Endothelial cell (in vitro differentiated cells): ENCODE measurements at regions not wholly inside any gene's neighbourhood (a gene's known extent, or its start where the extent isn't known, plus 50 kb on each side); places are given as distances from the start of the nearest gene placed in this dataset.
"Not testable (repeated sequence)": the region's sequence is repeated elsewhere in the genome, so short reads cannot be mapped to it uniquely, and the experiment has no call there.

Experiments
- DNase-seq: peaks from one replicate; pipeline ENCODE4 v3.0.0; 2021; ENCODE audit warnings: low spot score
- H3K27ac Mint-ChIP-seq: one replicate; pipeline ENCODE4 v1.8.0; 2021; ENCODE audit warnings: mixed read lengths, inconsistent platforms; ENCODE audit not compliant: unreplicated experiment
- H3K27me3 Mint-ChIP-seq: one replicate; pipeline ENCODE4 v1.8.0; 2021; ENCODE audit warnings: mild to moderate bottlenecking, moderate library complexity, mixed read lengths, inconsistent platforms; ENCODE audit not compliant: unreplicated experiment
- H3K36me3 Mint-ChIP-seq: one replicate; pipeline ENCODE4 v1.8.0; 2021; ENCODE audit warnings: mild to moderate bottlenecking, low read depth, mixed read lengths, inconsistent platforms; ENCODE audit not compliant: unreplicated experiment
- H3K4me1 Mint-ChIP-seq: one replicate; pipeline ENCODE4 v1.8.0; 2021; ENCODE audit warnings: mild to moderate bottlenecking, mixed read lengths, inconsistent platforms; ENCODE audit not compliant: unreplicated experiment
- H3K4me3 Mint-ChIP-seq: one replicate; pipeline ENCODE4 v1.8.0; 2021; ENCODE audit warnings: mild to moderate bottlenecking, mixed read lengths, inconsistent platforms; ENCODE audit not compliant: unreplicated experiment
- H3K9me3 Mint-ChIP-seq: one replicate; pipeline ENCODE4 v1.8.0; 2021; ENCODE audit warnings: mixed read lengths, inconsistent platforms; ENCODE audit not compliant: unreplicated experiment
- TF ChIP-seq, protein P1 (sequence below): fragments of 200-600 bp; sonication (generic); IDR thresholded peaks from one replicate; pipeline ENCODE4 v1.5.0; 2021; ENCODE audit warnings: antibody characterized with exemption; ENCODE audit not compliant: unreplicated experiment

DNA sequence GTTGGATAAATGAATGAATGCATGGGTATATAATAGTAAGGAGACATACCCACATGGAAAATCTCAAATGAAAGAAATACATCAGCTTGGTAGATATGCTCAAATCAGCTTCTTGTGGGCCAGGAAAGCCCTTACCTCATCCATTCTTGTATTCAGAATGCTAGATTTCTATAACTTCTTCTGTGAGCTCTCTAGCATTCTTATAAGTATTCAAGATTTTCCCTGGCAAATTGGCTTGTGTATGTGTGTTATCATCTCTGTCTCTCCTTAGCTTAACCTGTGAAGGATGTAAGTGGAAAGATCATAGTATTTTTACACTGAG lies 100.8 kb downstream of the OR2B2 start:
- Mint-ChIP-seq H3K4me3 (peak overlapping the region; percentile 93), H3K36me3 (no peaks in the 10 kb centered on the region), H3K27ac (peak overlapping the region; percentile 78), H3K9me3 (no peaks in the 10 kb centered on the region), H3K27me3 (peaks cover 11% of the 10 kb centered on the region), H3K4me1 (peaks cover 30% of the 10 kb centered on the region)
- DNase-seq, result no peak
- TF ChIP-seq, protein P1, sequence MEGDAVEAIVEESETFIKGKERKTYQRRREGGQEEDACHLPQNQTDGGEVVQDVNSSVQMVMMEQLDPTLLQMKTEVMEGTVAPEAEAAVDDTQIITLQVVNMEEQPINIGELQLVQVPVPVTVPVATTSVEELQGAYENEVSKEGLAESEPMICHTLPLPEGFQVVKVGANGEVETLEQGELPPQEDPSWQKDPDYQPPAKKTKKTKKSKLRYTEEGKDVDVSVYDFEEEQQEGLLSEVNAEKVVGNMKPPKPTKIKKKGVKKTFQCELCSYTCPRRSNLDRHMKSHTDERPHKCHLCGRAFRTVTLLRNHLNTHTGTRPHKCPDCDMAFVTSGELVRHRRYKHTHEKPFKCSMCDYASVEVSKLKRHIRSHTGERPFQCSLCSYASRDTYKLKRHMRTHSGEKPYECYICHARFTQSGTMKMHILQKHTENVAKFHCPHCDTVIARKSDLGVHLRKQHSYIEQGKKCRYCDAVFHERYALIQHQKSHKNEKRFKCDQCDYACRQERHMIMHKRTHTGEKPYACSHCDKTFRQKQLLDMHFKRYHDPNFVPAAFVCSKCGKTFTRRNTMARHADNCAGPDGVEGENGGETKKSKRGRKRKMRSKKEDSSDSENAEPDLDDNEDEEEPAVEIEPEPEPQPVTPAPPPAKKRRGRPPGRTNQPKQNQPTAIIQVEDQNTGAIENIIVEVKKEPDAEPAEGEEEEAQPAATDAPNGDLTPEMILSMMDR, result no peak

DNA sequence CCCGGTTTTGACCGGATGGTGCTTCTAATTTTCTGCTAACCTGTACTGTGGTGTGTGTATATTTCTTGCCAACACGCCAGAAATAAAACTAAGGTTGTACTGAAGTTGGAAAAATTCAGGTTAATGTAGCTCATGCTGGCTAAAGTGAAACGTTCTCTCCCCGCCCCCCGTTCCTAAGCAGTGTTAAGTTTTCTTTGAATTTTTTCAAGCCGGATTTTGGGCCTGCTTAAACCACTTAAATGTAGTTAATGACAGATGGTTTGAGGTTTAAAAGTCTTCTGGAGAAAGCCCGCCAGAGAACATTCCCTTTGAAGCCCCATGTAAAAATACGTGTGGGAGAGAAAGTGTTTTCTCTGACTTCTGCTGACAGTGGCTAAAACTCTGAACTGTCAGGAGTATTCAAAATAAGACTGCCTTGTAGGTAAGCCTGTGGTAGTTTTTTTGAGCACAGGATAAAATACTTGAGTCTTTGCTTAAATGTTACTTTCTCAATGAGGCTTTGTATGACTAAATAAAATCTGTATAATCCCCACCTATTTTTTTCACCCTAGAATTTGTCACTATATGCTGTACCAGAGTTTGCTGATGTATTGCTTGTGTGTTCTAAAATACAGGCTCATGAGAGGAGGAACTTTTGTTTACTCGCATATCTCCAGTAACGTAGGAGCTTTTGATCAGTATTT lies 101.3 kb downstream of the OR2B2 start:
- Mint-ChIP-seq H3K4me3 (peak overlapping the region; percentile 93), H3K36me3 (no peaks in the 10 kb centered on the region), H3K9me3 (no peaks in the 10 kb centered on the region), H3K4me1 (peaks cover 30% of the 10 kb centered on the region), H3K27me3 (peaks cover 11% of the 10 kb centered on the region), H3K27ac (peak overlapping the region; percentile 78)
- DNase-seq, result no peak
- TF ChIP-seq, protein P1, result no peak

DNA sequence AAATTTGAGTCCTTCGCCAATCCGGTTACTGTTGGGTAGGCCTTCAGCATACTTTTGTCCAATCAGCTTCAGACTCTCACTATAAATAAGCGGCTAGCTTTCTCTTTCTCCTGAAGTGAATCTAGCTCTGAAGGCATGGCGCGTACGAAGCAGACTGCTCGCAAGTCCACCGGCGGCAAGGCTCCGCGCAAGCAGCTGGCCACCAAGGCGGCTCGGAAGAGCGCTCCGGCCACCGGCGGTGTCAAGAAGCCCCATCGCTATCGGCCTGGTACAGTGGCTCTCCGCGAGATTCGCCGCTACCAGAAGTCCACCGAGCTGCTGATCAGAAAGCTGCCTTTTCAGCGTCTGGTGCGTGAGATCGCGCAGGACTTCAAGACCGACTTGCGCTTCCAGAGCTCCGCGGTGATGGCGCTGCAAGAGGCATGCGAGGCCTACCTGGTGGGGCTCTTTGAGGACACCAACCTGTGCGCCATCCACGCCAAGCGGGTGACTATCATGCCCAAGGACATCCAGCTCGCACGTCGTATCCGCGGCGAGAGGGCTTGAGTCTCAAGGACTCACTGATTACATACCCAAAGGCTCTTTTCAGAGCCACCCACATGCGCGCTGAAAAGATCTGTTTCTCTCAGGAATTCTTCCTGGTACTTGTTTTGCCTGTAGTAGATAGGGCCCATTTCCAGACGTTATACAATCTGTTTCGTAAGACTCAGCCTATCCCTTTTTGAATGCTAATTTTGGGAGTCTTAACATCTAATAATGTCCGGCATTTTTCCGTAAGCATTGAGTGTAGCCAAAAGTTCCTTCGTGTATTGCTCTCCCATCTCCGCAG lies 102.0 kb downstream of the OR2B2 start:
- Mint-ChIP-seq H3K4me1 (peaks cover 30% of the 10 kb centered on the region), H3K27ac (peak overlapping the region; percentile 78), H3K9me3 (no peaks in the 10 kb centered on the region), H3K4me3 (peak overlapping the region; percentile 93), H3K36me3 (no peaks in the 10 kb centered on the region), H3K27me3 (peaks cover 11% of the 10 kb centered on the region)
- DNase-seq, result peak; percentile 56
- TF ChIP-seq, protein P1, result no peak

DNA sequence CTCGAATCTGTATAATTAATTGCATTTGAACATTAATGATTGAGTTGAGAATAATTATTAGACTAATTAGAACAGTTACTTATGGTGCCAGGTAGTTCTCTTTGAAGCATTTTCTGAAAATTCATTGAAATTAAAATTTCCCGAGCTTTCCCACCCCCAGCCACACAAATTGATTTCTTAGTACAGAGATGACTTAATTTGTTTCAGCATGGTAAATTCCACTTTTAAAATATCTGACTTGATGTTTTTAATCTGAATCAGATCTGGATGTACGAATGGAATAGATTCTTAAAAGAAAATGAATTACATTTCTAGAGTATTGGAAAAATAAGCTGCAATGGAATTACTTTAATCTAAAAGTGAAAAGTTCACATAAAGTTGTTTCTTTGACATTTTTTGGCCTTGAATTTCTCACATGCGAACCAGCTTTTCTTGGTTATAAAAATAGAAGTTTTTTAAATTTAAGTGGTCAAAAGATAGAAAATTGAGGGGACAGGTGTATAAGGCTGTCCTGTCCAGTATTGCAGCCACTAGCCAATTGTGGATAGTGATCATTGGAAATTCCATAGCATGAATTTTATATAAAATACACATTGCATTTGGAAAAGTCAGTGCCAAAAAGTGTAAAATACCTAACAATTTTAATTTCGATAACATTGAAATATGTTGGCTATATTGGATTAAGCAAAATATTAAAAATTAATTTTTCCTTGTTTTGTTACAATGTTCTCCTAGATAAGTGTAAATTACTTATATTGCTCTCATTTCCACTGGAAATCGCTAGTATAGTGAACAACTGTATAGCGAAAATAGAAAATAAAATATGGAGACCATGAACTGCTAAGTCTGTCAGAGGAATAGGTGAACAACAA lies 102.9 kb downstream of the OR2B2 start:
- peak overlapping the region; percentile 93 for H3K4me3 Mint-ChIP-seq
- no peak for DNase-seq
- peak overlapping the region; percentile 78 for H3K27ac Mint-ChIP-seq
- H3K27me3 Mint-ChIP-seq, result peaks cover 10% of the 10 kb centered on the region
- no peaks in the 10 kb centered on the region for H3K36me3 Mint-ChIP-seq
- TF ChIP-seq, protein P1, result no peak
- no peaks in the 10 kb centered on the region for H3K9me3 Mint-ChIP-seq
- H3K4me1 Mint-ChIP-seq, result peaks cover 30% of the 10 kb centered on the region

DNA sequence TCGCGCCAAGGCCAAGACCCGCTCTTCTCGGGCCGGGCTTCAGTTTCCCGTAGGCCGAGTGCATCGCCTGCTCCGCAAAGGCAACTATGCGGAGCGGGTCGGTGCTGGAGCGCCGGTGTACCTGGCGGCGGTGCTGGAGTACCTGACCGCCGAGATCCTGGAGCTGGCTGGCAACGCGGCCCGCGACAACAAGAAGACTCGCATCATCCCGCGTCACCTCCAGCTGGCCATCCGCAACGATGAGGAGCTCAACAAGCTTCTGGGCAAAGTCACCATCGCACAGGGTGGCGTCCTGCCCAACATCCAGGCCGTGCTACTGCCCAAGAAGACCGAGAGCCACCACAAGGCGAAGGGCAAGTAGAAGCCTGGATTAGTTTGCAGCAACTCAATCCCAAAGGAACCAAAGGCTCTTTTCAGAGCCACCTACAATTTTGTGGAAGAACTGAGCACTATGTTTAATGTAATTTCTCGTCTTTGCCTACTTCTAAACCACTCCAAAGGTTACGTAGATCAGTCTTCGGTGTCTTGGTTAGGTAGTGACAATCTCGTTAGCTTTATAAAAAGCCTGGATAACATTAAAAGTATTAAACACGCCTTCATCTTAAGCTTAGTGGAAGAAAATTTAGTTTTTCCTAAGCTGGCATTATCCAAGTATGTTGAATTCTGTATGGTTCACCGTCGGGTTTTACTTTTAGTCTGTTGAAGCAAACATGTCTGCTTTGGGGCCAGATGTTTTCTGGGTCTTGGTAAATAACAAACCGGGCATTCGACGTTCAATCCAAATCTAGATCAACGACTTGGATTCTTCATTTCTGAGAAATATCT lies 103.7 kb downstream of the OR2B2 start:
- DNase-seq, H3K9me3 Mint-ChIP-seq, H3K36me3 Mint-ChIP-seq, H3K27me3 Mint-ChIP-seq: not testable (repeated sequence)
- peak overlapping the region; percentile 27 for H3K27ac Mint-ChIP-seq
- H3K4me1 Mint-ChIP-seq, result peaks cover 30% of the 10 kb centered on the region
- H3K4me3 Mint-ChIP-seq, result peak overlapping the region; percentile 91

DNA sequence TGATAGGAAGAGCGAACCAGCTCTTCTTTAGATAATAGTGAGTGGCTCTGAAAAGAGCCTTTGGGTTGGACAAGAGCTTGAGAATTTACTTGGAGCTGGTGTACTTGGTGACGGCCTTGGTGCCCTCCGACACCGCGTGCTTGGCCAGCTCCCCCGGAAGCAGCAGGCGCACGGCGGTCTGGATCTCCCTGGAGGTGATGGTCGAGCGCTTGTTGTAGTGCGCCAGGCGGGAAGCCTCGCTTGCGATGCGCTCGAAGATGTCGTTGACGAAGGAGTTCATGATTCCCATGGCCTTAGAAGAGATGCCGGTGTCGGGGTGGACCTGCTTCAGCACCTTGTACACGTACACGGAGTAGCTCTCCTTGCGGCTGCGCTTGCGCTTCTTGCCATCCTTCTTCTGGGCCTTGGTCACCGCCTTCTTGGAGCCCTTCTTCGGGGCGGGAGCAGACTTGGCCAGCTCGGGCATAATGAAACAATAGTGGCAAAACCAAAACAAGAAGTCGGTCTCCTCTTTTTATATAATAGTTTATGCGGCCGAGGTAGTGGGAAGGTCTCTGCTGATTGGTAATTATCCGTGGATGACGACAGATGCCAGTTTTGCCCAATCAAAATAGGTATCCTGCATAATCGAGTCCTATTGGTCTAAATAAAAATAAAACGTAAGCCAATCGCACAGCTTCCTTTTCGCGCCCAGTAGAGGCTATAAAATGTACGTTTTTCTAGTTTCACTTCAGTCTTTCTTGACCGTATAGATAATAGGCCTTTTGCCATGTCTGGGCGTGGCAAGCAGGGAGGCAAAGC lies 104.6 kb downstream of the OR2B2 start:
- Mint-ChIP-seq H3K4me1 (peaks cover 30% of the 10 kb centered on the region), H3K4me3 (peak overlapping the region; percentile 91), H3K27ac (peak overlapping the region; percentile 70)
- not testable (repeated sequence) for H3K36me3 Mint-ChIP-seq, H3K9me3 Mint-ChIP-seq, H3K27me3 Mint-ChIP-seq
- peak; percentile 50 for DNase-seq
